GM21529 (cell line): ENCODE measurements at regions not wholly inside any gene's neighbourhood (a gene's known extent, or its start where the extent isn't known, plus 50 kb on each side); places are given as distances from the start of the nearest gene placed in this dataset.

Experiments
- ATAC-seq: cut with Tn5 transposase; IDR thresholded peaks from one replicate; pipeline ENCODE4 v1.9.1; 2021; ENCODE audit not compliant: unreplicated experiment

- ATAC-seq: no peak
Measured at GRCh38 chr18:53756610-53756972, 467.9 kb downstream of the MBD2 start.

- ATAC-seq: no peak
Measured at GRCh38 chr18:53755914-53756609, 468.4 kb downstream of the MBD2 start.

- no peak for ATAC-seq
Measured at GRCh38 chr18:53754154-53754553, 470.3 kb downstream of the MBD2 start.

GRCh38 chr18:53753601-53754000, 470.9 kb downstream of the MBD2 start:
- no peak for ATAC-seq

GRCh38 chr18:53752781-53753367, 471.6 kb downstream of the MBD2 start:
- no peak for ATAC-seq

GRCh38 chr18:53749766-53750165, 474.7 kb downstream of the MBD2 start:
- ATAC-seq: no peak

GRCh38 chr18:53747663-53748160, 476.8 kb downstream of the MBD2 start:
- no peak for ATAC-seq

GRCh38 chr18:53747210-53747609, 477.3 kb downstream of the MBD2 start:
- no peak for ATAC-seq

GRCh38 chr18:53745986-53746385, 478.5 kb downstream of the MBD2 start:
- no peak for ATAC-seq

- no peak for ATAC-seq
Measured at GRCh38 chr18:53745224-53745967, 479.1 kb downstream of the MBD2 start.

- no peak for ATAC-seq
Measured at GRCh38 chr18:53739700-53740099, 484.8 kb downstream of the MBD2 start.

- no peak for ATAC-seq
Measured at GRCh38 chr18:53735526-53735925, 488.9 kb downstream of the MBD2 start.

- ATAC-seq: no peak
Measured at GRCh38 chr18:53715243-53715853, 509.1 kb downstream of the MBD2 start.

GRCh38 chr18:53710080-53710479, 514.4 kb downstream of the MBD2 start:
- ATAC-seq: no peak

GRCh38 chr18:53702480-53702879, 522.0 kb downstream of the MBD2 start:
- ATAC-seq: no peak

GRCh38 chr18:53701697-53702096, 522.8 kb downstream of the MBD2 start:
- no peak for ATAC-seq

- no peak for ATAC-seq
Measured at GRCh38 chr18:53698907-53699306, 525.6 kb downstream of the MBD2 start.

- ATAC-seq: no peak
Measured at GRCh38 chr18:53689886-53690285, 534.6 kb downstream of the MBD2 start.

- ATAC-seq: no peak
Measured at GRCh38 chr18:53686965-53687364, 537.5 kb downstream of the MBD2 start.

GRCh38 chr18:53682796-53683195, 541.7 kb downstream of the MBD2 start:
- no peak for ATAC-seq

GRCh38 chr18:53677480-53677879, 547.0 kb downstream of the MBD2 start:
- no peak for ATAC-seq

GRCh38 chr18:53665701-53666100, 558.8 kb downstream of the MBD2 start:
- no peak for ATAC-seq
